Kidney capillary endothelial cell (primary cell): ENCODE measurements at regions not wholly inside any gene's neighbourhood (a gene's known extent, or its start where the extent isn't known, plus 50 kb on each side); places are given as distances from the start of the nearest gene placed in this dataset.

ENCODE experiments used
- DNase-seq: peaks from one replicate; pipeline ENCODE4 v3.0.0-alpha.2; 2018; ENCODE audit warnings: low spot score

GRCh38 chr20:51095633-51096521 is 73.0 kb upstream of the KCNG1 start:
- DNase-seq: no peak

DNA sequence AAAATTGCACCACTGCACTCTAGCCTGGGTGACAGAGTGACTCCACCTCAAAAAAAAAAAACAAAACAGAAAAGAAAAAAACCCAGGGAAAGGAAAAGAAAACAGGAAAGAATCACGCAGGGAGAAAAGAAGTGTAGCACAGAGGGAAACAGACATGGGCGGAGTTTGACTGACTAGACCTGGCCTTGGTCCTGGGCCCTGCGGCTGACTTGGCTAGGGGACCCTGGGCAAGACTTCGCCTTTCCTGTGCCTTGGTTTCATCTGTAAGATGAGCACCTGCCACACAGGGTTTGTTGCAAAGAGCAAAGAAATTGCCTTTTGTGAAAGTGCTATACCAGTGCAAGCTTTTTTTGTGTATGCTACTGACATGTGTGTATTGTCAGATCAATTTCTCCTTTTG is 71.3 kb upstream of the KCNG1 start:
- no peak for DNase-seq

GRCh38 chr20:51093240-51093763 is 70.4 kb upstream of the KCNG1 start:
- no peak for DNase-seq

DNA sequence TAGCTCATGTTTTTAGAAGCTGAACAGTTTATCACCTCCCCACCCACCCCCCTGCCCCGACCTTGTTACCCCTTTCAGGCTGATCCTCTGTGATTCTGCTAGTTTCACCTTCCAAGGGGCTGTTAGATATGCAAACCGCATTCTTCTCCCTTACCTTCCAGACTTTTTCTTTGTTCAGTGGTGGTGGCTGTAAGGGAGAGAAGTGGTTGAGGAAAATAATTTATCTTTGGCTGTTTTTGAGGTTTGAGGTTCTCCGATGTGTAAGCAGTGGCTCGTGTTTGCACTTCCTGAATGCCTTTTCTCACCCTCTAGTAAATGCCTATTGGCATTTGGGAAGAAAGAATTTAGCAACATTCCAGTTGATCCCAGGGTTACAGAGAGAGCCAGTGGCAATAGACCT is 69.4 kb upstream of the KCNG1 start:
- no peak for DNase-seq

GRCh38 chr20:51091406-51092195 is 68.7 kb upstream of the KCNG1 start:
- DNase-seq: no peak

- DNase-seq: no peak
Observed at GRCh38 chr20:51089840-51090239, 66.9 kb upstream of the KCNG1 start.

- no peak for DNase-seq
Observed at GRCh38 chr20:51089272-51089781, 66.4 kb upstream of the KCNG1 start.

- DNase-seq: no peak
Observed at GRCh38 chr20:51087266-51087665, 64.4 kb upstream of the KCNG1 start.

GRCh38 chr20:51085769-51086168 is 62.9 kb upstream of the KCNG1 start:
- DNase-seq: no peak

DNA sequence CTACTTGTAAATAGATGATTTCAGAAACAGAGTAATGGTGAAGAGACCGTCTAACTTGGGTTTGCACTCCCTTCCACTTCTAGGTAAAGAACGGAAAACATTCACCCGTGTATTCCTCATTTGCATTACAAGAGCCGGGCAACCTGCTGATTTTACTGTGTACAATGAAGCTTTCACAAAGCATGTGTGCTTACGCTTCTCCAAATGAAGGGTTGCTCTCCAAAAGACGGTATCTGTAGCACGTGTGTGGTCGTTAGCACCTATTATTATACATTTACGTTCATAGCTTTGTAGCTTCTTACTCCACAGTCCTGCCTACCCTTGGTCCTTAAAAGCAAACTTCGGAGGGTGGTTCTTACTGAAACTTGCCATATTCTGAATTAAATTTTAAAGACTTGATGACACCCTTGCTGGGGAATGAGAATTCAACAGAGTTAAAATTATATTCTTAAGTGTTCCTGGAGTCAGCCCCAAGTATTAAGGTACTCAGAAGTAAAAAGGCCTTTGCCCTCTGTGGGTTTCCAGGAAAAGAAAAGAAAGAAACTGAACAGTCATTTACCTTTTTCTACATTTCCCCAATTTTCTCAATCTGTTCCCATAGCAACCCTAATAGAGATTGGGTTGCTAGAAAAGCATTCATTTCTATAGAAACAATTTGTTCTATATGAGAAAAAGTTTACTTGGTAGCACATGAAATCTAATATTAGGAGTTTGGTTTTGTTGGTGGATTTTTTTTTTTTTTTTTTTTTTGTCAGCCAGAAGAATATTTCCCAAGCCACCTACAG is 61.9 kb upstream of the KCNG1 start:
- DNase-seq: no peak

- DNase-seq: no peak
Observed at GRCh38 chr20:51083447-51083846, 60.5 kb upstream of the KCNG1 start.

- DNase-seq: no peak
Observed at GRCh38 chr20:51082988-51083387, 60.1 kb upstream of the KCNG1 start.

GRCh38 chr20:51080516-51080915 is 57.6 kb upstream of the KCNG1 start:
- DNase-seq: no peak

DNA sequence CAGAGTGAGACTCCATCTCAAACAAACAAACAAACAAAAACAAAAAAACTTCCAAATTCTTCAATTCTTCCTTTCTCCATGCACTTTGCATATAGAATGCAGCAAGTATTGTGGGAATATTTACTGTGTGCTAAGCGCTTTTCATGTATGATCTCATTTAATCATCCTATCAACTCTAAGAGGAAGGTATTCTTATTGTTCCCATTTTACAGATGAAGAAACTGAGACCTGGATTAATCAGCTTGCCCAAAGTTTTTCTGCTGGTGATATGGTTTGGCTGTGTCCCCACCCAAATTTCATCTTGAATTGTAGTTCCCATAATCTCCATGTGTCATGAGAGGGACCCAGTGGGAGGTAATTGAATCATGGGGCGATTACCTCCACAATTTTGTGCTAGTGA is 56.6 kb upstream of the KCNG1 start:
- DNase-seq: no peak

DNA sequence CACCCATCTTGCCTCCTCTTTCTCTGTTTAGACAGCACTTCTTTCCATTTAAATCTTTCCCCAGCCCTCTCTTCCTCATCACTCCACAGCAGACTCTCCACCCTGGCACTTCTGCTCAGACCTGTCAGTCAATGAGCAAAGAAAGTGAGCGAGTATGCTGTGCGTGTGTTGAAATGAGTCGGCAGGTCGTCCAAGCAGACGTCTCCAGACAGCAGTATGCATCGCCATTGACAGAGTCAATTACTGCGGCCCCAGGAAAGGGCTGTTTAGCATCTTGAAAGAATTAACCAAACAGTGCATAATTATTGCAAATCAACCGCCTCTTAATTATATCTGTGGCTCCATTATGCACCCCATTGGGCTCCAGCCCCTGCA is 54.8 kb upstream of the KCNG1 start:
- DNase-seq: no peak

DNA sequence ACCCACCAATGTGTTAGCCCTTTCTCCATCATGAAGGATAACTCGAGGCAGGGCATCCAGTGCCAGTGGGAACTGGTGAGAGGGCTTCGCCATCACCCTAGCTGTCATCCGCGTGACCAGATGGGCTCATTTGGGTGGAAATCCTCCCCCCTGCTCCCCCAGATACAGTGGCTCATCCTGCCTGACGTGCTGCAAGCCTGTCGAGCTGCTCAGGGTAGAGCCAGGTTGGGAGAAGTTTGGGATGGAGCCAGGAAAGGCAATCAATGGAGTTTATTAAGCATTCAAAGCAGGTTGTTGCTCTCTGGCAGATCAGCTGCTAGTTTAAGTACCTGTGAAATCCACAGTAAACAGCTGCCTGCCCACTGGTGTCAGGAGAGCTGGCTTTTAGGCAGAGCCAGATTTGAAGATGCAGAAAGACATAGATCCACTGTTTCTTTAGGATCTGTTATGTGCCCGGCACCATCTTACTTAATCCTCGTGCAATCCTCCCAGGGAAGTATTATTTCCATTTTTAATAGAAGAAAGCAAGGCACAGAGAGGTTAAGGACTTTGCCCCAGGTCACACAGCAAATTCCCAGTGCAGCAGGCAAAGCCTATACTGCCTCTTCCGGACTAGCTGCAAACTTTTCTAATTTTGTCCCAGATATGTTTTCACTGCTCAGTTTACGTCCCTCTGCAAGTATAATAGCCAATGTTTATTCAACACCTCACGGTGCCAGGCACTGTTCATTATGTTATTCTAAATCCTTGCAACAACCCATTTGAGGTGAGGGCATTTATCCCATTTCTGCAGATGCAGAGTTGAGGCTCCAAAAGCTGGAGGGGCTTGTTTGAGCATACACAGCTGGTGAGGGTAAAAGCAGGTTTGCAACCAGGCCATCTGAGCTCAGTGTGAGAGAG is 54.1 kb upstream of the KCNG1 start:
- DNase-seq: no peak

- no peak for DNase-seq
Observed at GRCh38 chr20:51074062-51074461, 51.2 kb upstream of the KCNG1 start.
